CD4-positive, alpha-beta T cell treated with Interleukin-15 for 1 hour (primary cell): ENCODE measurements at regions not wholly inside any gene's neighbourhood (a gene's known extent, or its start where the extent isn't known, plus 50 kb on each side); places are given as distances from the start of the nearest gene placed in this dataset.
"Not testable (repeated sequence)": the region's sequence is repeated elsewhere in the genome, so short reads cannot be mapped to it uniquely, and the experiment has no call there.

Experiments used
- DNase-seq: peaks from one replicate; pipeline ENCODE4 v3.0.0-alpha.2; 2020

DNA sequence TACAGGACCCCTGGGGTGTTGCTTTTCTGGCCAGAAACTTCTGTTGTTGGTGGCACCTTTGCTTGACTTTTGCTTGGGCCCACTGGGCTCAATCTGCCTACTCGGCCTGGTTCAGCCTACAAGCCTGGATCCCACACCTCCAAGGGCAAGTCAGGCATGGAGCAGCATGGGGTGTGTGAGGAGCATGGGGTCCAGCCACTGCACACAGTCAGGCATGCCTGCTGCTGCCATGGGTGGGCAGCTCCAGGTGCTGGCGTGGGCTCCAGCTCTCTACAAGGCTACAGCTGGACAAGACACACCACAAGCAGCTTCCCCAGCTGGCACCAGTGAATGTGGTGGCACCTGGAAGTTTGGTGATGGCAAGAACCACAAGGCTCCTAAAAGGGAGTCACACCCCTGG, 1683.1 kb upstream of the ADGRL3 start:
- no peak for DNase-seq

DNA sequence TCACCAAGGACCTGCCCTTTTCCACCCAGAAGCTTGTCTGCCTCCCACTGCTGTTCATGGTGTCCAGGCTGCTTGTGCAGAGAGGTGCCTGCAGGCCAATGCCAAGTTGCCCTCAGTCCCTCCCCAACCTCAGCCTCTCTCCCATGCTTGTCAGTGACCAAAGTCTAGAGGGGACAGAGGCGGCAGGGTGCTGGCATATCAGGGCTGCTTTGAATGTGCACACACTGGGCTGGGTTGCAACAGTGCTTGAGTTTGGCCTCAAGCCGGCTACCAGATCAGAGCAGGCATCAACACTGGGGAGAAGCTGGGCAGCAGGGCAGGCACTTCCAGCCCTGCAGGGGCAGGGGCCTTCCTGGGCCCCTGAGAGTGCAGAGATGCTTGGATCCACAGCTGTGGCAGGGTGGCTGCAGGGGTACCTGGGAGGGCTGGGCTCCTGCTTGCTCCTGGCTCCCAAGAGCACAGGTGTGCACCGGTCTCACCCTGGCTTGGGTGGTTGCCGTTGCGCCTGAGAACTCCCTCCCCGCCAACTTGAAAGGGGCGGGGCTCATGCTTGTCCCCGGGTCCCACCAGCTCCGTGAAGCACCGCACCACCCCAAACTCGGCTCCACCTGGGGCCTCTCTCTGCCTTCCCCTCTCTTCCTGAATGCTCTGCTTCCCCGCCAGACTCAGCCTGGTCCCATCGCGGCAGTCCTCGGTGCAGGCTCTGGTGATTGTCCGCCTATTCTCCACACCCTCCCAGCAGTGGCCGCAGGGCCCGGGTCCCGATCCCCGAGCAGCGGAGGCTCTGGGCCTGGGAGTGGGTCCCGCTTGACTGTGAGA, 1681.9 kb upstream of the ADGRL3 start:
- DNase-seq, result no peak

DNA sequence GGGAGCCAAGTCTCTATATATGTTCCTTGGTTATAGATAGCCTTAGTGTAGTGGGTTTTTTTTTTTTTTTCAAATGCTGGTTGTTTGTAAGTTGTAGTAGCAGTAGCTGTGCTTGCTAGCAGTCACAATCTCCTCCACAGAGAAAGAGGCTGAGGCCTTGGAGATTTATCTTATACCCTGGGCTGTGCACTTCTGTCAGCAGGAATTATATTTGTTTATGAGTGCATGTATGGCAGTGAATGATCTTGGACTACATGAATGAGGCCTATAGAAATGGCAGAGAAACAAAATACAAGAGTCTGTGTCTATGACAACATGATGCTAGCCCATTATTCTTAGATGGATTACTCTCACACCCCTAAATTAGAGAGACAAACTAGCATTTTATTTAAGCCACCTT, 1674.2 kb upstream of the ADGRL3 start:
- DNase-seq, result no peak

DNA sequence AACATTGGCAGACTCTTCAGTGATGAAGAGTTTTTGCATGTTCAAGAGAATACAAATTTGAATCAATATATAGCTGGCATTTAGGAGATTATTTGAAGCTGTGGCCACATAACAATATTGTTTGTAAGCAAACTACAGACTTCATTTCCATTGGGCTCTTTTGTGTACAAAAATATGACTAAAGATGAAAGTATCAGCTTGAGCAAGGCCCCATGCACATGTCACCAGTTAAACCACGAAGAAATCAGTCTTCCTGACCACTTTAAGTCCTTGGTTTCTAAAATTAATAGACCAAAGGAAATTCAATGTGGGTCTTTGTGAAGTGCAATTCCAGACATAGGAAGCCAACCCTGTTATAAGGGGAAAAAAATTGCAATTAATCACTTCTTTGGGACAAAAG, 1664.6 kb upstream of the ADGRL3 start:
- DNase-seq, result no peak

DNA sequence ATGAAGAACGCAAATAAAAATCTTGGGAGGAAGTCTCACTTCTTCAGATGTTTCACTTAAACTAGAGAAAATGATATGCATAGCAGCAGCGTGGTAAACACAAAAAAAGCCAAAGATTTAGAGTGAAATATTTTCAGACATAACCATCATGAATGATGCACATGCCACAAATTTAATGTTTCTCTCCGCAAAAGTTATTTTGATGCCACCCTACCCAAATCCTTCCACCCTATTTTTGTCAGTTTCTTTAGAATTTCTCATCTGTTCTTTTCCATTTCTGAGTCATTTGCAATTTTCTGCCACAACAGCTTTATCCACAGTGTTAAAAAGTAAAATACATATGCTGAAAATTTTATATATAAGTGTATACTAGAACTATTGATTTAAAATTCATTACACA, 1663.7 kb upstream of the ADGRL3 start:
- DNase-seq, result no peak

DNA sequence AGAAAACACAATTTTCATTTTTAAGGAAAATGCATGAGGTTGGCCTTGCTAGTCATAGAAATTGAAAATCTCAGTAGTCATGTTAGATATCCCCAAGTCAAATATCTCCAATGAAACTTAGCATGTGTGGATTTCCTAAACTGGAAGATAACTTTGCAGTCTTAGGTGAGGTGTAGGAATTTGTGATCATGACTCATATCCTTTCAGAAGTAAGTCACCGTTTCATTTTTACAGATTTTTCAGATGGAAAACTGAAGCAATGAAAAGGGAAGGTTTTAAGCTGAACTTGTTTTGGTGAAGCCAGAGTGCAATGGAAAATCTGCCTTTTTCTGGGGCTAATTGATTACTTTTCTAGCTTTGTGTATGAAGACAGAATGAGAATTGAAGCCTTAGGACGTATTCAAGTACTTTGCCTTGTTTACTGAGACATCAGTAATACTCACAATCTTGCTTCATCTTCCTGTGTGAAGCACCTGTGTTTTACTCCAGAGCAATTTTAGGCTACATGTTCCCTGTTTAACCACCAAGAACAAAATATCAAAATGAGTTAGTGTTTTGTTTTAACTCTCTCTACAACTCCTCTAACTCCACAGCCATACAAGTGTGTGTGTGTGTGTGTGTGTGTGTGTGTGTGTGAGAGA, 1662.8 kb upstream of the ADGRL3 start:
- no peak for DNase-seq

DNA sequence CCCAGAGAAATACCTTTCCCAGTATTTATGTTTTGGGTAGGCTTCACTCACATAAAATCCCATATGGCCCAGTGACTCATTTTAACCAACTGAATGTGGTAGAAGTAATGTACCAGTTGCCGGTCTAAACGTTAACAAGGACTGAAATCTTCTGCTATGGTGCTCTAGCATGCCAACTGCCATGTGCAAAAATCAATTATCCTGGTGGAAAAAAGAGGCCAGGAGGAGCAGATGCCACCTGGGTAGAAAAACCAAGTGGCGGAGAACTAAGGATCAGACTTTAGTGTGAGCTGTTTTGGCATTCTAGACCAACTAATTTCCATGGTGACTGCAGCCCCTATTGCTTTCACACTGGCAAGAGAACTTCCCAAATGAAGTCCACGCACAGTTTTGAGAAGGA, 1660.7 kb upstream of the ADGRL3 start:
- no peak for DNase-seq

DNA sequence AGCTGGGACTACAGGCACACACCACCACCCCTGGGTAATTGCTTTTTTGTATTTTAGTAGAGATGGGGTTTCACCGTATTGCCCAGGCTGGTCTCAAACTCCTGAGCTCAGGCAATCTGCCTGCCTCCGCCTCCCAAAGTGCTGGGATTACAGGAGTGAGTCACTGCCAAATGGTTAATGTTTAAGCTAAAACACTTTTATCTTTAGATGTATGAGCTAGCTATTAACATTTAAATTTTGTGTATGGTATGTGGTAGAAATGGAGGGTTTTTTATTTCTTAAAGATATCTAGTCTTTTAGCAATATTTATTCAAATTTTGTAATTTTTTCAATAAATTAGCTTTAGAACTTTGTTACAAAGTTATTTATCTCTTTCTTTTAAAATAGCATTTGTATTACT, 1659.8 kb upstream of the ADGRL3 start:
- no peak for DNase-seq

DNA sequence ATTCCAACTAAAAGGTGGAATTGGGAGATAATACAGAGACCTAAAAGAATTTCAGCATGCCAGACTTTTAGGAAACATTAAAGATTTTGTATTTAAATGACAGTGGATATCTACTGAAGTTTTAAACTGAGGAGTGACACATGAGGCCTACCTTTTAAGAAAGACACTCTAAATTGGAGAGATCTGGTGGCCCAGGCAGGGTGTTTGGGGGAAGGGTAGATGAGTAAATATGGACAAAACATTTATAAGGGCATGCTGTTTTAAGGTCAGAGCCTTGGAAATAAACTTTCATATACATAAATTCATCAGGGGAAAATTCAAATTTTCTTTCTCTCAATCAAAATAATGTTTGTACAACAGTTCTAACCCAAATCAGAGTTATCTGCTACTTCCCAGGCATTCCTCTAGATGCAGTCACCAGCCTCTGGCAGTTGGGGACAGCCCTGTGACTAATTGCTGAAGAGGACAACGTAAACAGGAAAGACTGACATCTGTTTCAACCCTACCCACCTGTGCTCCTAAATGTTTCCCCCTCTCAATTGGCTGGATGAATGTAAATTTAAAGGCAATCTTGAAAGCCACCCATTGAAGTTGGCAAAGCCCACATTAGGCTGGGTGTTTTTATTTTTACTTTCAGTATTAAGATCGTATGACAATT, 1646.9 kb upstream of the ADGRL3 start:
- DNase-seq, result no peak

DNA sequence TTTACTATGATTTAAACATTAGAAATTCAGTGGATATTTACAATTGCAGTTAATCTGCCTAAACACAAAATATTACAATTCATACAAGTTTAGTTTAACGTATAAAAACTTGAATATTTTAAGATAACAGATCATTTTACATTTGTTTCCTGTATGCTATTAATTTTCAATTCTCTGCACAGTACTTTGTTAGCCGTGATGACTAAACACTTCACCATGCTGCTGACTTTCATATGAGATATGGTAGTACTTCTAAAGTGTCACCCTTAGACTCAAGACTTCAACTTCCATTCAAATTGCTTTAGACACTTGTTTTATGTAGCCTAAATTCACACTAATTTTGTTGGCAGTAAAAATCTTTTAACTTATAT, 1646.4 kb upstream of the ADGRL3 start:
- no peak for DNase-seq

DNA sequence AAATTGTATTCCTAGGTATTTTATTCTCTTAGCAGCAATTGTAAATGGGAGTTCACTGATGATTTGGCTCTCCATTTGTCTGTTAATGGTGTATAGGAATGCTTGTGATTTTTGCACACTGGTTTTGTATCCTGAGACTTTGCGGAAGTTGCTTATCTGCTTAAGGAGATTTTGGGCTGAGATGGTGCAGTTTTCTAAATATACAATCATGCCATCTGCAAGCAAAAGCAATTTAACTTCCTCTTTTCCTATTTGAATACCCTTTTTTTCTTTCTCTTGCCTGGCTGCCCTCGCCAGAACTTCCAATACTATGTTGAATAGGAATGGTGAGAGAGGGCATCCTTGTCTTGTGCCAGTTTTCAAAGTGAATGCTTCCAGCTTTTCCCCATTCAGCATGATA, 1643.9 kb upstream of the ADGRL3 start:
- DNase-seq, result not testable (repeated sequence)

DNA sequence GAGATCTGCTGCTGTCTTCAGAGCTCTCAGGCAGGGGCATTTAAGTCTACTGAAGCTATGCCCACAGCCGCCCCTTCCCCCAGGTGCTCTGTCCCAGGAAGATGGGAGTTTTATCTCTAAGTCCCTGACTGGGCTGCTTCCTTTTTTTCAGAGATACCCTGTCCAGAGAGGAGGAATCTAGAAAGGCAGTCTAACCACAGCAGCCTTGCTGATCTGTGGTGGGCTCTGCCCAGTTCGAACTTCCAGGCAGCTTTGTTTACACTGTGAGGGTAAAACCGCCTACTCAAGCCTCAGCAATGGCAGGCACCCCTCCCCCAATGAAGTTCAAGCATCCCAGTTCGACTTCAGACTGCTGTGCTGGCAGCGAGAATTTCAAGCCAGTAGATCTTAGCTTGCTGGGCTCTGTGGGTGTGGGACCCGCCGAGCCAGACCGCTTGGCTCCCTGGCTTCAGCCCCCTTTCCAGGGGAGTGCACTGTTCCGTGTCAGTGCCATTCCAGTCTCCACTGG, 1639.9 kb upstream of the ADGRL3 start:
- DNase-seq, result not testable (repeated sequence)

DNA sequence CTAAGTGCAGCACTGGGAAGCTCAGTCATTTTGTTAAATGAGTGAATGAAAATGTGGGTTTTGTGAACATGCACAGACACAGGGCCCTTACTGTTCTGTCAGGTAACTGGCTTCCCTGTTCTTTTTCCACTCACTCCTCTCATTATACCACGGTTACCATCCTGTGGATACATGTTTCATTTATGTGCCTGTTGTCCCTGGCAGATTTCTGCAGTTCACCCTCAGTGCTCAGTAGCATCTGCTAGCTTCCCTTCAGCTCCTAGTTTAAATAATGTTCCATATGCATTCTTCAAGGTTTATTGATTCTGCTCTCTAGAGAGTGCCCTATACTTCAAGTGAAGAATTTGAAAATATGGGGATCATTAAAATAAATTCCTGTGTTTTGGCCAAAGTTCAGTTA, 1634.3 kb upstream of the ADGRL3 start:
- DNase-seq, result no peak

DNA sequence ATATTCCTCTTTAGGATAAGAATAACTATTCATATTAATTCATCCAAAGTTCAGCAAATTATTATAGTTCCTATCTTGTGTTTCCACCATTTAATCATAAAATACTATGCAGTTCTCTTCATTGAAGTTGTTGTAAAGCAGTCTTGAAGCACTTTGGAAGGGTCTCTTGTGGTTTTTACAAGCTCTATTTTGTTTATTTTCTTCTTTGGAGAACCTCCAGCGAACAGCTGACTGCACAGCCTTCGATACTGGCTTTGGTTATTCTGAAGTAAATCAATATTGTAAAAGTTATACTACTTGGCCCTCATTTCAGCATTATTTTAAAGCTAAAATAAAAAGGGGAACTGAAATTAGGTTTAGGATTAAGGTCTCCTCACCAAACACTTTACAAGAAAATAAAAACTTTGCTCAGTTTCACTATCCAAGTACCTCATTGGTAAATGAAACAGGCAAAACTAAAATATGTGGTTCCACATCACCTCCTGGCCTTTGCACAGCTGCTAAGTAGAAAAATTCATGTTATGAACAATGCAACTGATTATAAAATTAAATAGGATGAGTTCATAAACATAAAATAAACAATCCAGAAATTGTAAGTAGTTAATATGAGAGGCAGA, 1629.2 kb upstream of the ADGRL3 start:
- no peak for DNase-seq

DNA sequence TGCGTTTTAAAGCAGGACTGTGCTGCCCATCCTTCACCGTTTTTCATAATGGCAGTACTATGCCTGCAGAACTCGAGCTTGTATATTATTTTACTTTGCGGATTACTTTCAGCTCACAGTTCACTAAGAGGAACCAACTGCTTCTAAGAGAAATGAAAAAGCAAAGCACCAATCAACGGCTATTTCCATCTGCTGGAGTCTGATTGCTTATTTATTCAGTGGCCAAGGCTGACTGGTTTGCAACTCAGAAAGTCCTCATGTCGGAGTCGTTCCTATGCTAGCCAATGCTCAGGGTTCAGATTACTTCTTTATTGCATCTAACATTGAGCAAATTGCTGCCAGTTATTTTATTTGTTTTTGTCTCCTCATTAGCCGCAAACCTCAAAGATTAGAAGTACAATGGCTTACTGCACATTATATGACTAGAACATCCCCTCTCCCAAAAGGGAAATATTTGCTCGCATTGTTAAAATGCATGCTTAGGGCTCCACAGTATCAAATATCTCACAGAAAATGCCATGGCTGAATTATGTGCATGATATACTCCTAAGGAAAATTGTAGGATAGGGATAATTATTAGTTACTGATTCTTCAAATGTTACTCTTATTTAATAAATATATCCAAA, 1628.2 kb upstream of the ADGRL3 start:
- DNase-seq, result no peak

DNA sequence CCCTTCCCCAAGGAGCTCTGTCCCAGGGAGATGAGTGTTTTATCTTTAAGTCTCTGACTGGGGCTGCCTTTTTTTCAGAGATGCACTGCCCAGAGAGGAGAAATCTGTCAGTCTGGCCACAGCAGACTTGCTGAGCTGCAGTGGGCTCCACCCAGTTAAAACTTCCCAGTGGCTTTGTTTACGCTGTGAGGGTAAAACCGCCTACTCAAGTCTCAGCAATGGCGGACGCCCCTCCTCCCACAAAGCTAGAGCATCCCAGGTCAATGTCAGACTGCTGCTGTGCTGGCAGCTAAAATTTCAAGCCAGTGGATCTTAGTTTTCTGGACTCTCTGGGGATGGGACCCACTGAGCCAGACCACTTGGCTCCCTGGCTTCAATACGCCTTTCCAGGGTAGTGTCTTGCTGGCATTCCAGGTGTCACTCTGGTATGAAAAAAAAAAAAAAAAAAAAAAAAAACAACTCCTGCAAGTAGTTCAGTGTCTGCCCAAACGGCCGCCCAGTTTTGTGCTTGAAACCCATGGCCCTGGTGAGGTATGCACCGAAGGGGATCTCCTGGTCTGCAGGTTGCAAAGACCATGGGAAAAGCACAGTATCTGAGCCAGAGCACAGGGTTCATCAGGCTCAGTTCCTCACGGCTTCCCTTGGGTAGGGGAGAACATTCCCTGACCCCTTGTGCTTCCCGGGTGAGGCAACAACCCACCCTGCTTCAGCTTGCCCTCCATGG, 1616.1 kb upstream of the ADGRL3 start:
- no peak for DNase-seq

DNA sequence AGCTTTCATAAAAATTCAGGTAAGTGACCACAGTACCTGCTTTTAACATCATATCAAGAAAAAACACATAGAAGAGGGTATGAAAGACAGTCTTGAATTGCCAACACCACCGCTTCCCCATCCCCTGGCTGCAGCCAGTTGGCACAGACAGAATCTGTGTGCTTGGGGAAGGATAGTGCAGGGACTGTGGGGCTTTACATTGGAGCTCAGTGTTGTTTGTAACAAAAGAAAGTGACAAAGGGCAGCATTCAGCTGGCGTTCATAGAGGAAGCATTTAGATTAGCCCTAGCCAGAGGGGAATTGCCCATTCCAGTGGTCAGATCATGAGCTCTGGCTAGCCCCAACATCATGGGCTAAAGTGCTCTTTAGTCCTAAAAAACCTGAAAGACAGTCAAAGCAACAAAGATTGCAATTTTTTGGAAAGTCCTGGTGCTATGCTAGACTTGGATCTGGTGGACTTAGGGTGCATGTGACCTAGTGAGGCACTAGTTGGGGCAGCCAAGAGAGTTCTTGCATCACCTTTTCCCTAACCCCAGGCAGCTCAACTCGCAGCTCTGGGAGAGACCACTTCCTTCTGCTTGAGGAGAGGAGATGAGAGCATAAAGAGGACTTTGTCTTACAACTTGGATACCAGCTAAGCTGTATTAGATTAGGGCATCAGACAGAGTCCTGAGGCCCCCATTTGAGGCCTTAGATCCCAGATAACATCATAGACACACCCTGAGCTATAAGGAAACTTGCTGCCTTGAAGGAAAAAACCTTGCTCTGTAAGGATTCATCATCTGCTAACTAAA, 1602.4 kb upstream of the ADGRL3 start:
- no peak for DNase-seq

DNA sequence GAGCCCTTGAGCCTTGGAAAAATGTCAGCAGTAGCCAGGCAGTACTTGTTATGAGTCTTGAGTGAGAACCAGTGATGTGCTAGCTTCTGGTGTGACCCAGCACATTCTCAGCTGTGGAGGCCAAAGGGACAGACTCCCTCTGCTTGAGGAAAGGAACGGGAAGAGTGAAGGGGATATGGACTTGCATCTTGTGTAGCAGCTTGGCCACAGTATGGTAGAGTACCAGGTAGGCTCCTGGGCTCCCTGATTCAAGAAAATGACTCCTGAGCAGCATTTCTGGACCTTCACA, 1601.9 kb upstream of the ADGRL3 start:
- DNase-seq, result no peak

DNA sequence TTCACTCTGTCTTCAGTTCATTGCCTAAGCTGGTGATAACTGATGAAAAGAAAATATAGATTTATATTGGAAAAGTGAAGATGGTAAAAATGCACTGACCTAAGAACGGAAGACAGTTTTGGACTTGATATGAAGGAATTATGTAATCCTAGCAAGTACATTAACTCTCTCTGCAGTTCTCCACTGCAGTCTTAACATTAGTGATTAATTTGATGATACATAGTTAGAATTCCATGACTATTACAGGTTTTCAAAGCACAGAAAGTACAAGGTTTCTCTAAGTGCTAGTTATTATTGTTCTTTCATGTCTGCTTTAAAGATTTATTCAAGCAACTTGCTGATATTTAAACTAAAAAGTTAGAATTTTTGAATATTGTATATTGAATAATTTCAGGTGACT, 1591.7 kb upstream of the ADGRL3 start:
- no peak for DNase-seq

DNA sequence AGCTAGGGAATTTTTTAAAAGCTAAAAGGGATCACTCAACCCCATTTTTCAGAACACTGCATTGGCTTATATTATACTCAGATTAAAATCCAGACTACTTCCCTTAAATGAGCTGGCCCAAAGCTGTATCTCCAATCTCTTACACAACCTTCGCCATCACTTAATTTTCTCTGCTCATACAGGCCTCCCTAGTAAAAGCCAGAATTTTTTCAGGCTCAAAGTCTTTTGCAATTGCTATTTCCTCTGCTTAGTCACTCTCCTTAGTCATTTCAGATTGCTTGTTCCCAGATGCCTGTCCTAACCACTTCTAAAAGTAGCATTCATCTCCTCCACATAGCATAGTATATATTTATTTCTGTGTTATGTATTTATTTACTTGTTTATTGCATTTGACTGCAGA, 1587.9 kb upstream of the ADGRL3 start:
- DNase-seq, result no peak

DNA sequence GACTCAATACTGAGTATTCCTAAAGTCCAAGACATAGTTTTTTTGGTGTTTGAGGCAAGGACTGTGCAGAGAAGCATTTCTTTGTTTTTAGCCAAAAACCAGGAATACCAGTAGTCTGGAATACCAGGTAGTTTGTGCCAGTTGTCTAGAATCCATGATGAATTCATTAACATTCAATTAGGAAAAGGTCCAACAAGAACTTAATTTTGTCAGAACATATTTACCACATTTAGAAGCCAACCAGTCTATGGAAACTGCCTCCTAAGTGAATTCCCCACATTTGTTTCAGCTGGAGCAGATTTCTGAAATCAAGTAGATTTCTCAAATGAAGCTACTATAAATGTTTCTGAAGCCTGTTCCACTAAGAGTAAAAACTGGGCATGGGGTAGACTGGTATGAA, 1584.8 kb upstream of the ADGRL3 start:
- DNase-seq, result no peak

DNA sequence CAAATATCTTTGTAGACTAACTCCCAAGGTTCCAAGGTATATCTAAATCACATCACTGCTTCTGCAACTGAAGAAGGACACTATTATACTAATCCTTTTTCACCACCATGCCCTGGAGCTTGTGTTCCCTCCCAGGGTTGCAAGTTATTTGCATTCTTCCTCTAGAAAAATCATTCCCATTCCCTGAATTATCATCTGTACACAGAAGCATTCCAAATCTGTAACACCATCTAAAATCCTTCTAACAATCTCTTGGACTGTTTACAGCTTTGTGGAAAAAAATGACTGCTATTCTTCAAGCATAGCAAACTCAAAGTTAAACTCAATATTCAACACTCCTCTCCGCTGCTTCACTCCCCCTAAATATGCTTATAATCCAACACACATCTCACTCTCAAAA, 1570.8 kb upstream of the ADGRL3 start:
- no peak for DNase-seq
